ENCODE measurements at regions not wholly inside any gene's neighbourhood (a gene's known extent, or its start where the extent isn't known, plus 50 kb on each side); places are given as distances from the start of the nearest gene placed in this dataset.

- TF ChIP-seq EZH2 (IDR thresholded peaks at IDR 0.05; ENCODE audit: insufficient read depth, low read length) (no peak), CTCF (IDR thresholded peaks at IDR 0.05; ENCODE audit: insufficient read depth, low read depth, low read length) (no peak)
These were observed 100.1 kb upstream of the SLC2A1 start for GRCh38 chr1:43058545-43059360.
